HepG2 (cell line): ENCODE measurements at regions not wholly inside any gene's neighbourhood (a gene's known extent, or its start where the extent isn't known, plus 50 kb on each side); places are given as distances from the start of the nearest gene placed in this dataset.

Source experiments
- ATAC-seq: fragments of 200-7000 bp; cut with Tn5 transposase; 3 replicates; pipeline ENCODE4 v1.9.1; 2020; ENCODE audit warnings: mild to moderate bottlenecking, moderate library complexity
- BruUV-seq: library from RNA; stranded (reverse); fragments of 400-500 nt; replicated peaks from 2 replicates; lab custom pipeline; 2021; lab: Mats Ljungman, UMichigan
- CTCF ChIA-PET: fragments of 300-600 bp; formaldehyde crosslinking; extraction: SDS; loops from one replicate; lab custom pipeline; 2021; ENCODE audit warnings: low total read pairs, inconsistent platforms, low intra/inter-chr PET ratio; lab: Yijun Ruan, JAX
- POLR2A ChIA-PET: fragments of 350-600 bp; sonication (Branson Sonifier 250); formaldehyde crosslinking; loops from one replicate; lab custom pipeline; 2020; ENCODE audit warnings: antibody characterized with exemption, inconsistent platforms; lab: Yijun Ruan, JAX
- DNase-seq: peaks from one replicate; pipeline ENCODE4 v3.0.0-alpha.2; 2015; ENCODE audit warnings: low spot score
- FAIRE-seq: peaks from 3 replicates; lab custom pipeline; 2011; peaks lifted over from hg19 to GRCh38; lab: Jason Lieb, UNC
- H2AFZ ChIP-seq: one replicate; pipeline ENCODE4 v1.6.1; 2011; ENCODE audit warnings: low read length, inconsistent platforms
- H3K27ac ChIP-seq: fragments of 300-600 bp; 3 replicates; pipeline ENCODE4 v1.8.0; 2011; ENCODE audit warnings: mixed run types, mild to moderate bottlenecking, mixed read lengths, low read length, inconsistent platforms; ENCODE audit not compliant: insufficient read depth; ENCODE audit errors: extremely low read length
- H3K27me3 ChIP-seq, 2 experiments: fragments of 200-600 bp in 1 of 2; 2 replicates in 1 of 2; 3 replicates in 1 of 2; pipeline versions ENCODE4 v1.6.0 to v1.8.0; 2011; ENCODE audit warnings: low read length in 2 of 2, mild to moderate bottlenecking in 2 of 2, moderate library complexity in 2 of 2, inconsistent platforms in 1 of 2; ENCODE audit not compliant: insufficient read depth in 2 of 2, control insufficient read depth in 1 of 2
- H3K36me3 ChIP-seq, 2 experiments: fragments of 200-600 bp in 1 of 2; replicated peaks in 1 of 2; 2 replicates in 1 of 2; 3 replicates in 1 of 2; pipeline versions ENCODE4 v1.5.1 to v1.8.0; 2011; ENCODE audit warnings: low read length in 2 of 2, inconsistent platforms in 1 of 2; ENCODE audit not compliant: insufficient read depth in 2 of 2, control insufficient read depth in 1 of 2
- H3K4me1 ChIP-seq: 2 replicates; pipeline ENCODE4 v1.5.1; 2012; ENCODE audit warnings: low read length, inconsistent platforms; ENCODE audit not compliant: insufficient read depth
- H3K4me2 ChIP-seq: 2 replicates; pipeline ENCODE4 v1.6.0; 2011; ENCODE audit warnings: low read depth, low read length, inconsistent platforms
- H3K4me3 ChIP-seq, 3 experiments: fragments of 200-600 bp in 1 of 3; sonication (generic), shearing (Covaris generic) in 1 of 3; replicated peaks in 1 of 3; 2 replicates each; pipeline ENCODE4 v1.5.1; 2011 to 2016; ENCODE audit warnings: low read length in 3 of 3, inconsistent platforms in 2 of 3, low read depth in 2 of 3, mild to moderate bottlenecking in 2 of 3, control low read depth in 1 of 3, mixed read lengths in 1 of 3; ENCODE audit not compliant: insufficient read depth in 1 of 3
- H3K79me2 ChIP-seq: one replicate; pipeline ENCODE4 v1.6.1; 2011; ENCODE audit warnings: low read length, inconsistent platforms; ENCODE audit not compliant: insufficient read depth
- H3K9ac ChIP-seq: 2 replicates; pipeline ENCODE4 v1.6.0; 2011; ENCODE audit warnings: mild to moderate bottlenecking, low read depth, low read length, inconsistent platforms; ENCODE audit not compliant: insufficient read depth
- H3K9me3 ChIP-seq: 2 replicates; pipeline ENCODE4 v1.5.1; 2012; ENCODE audit warnings: mild to moderate bottlenecking, low read length
- H4K20me1 ChIP-seq: 2 replicates; pipeline ENCODE4 v1.6.0; 2011; ENCODE audit warnings: inconsistent platforms, mild to moderate bottlenecking, low read length, moderate library complexity; ENCODE audit not compliant: insufficient read depth
- CBX5 ChIP-seq: sonication (generic); formaldehyde crosslinking; IDR thresholded peaks from 2 replicates; pipeline ENCODE4 v1.4.0; 2020; ENCODE audit warnings: missing genetic modification reagents, borderline replicate concordance
- KDM2A ChIP-seq: sonication (generic); formaldehyde crosslinking; IDR thresholded peaks from 2 replicates; pipeline ENCODE4 v1.4.0; 2020; ENCODE audit warnings: low read depth, missing genetic modification reagents, borderline replicate concordance
- MIXL1 ChIP-seq: IDR thresholded peaks from 2 replicates; pipeline ENCODE4 v1.6.1; 2016
- RFX5 ChIP-seq: IDR thresholded peaks from 2 replicates; pipeline ENCODE4 v1.6.1; 2011; ENCODE audit warnings: low read depth, low read length, improper control_type of control experiment
- SETDB1 ChIP-seq: sonication (generic); formaldehyde crosslinking; IDR thresholded peaks from 2 replicates; pipeline ENCODE4 v1.5.1; 2020; ENCODE audit warnings: missing genetic modification reagents, mild to moderate bottlenecking, borderline replicate concordance
- SMC3 ChIP-seq: IDR thresholded peaks from 2 replicates; pipeline ENCODE4 v1.6.1; 2011; ENCODE audit warnings: low read length, improper control_type of control experiment
- WGBS: methylation state at CpG from one replicate; pipeline ENCODE4 v1.1.6; 2017; ENCODE audit warnings: low lambda C conversion rate; 5-methylcytosine and 5-hydroxymethylcytosine counted together
- in situ Hi-C: cut with HindIII; loops from 2 replicates; pipeline ENCODE4 v1.10.0; 2017; ENCODE audit warnings: low pct_unique_long_range_greater_than_20kb; ENCODE audit not compliant: extremely low pct_ligation_motif_present
- intact Hi-C: fragments of 100-400 bp; cut with micrococcal nuclease; formaldehyde crosslinking; loops from one replicate; pipeline ENCODE4 v1.10.0; 2022; ENCODE audit not compliant: unreplicated experiment
- TF ChIP-seq, protein P1 (sequence below): sonication (generic); formaldehyde crosslinking; IDR thresholded peaks from 2 replicates; pipeline ENCODE4 v1.5.0; 2020; ENCODE audit warnings: mild to moderate bottlenecking, missing genetic modification reagents, moderate library complexity
- TF ChIP-seq, protein P2 (sequence below): sonication (generic); formaldehyde crosslinking; IDR thresholded peaks from 2 replicates; pipeline ENCODE4 v1.8.1; 2023; ENCODE audit warnings: mild to moderate bottlenecking, missing genetic modification reagents, borderline replicate concordance
- TF ChIP-seq, protein P3 (sequence below): sonication (generic); formaldehyde crosslinking; IDR thresholded peaks from 2 replicates; pipeline ENCODE4 v1.8.0; 2022; ENCODE audit warnings: missing genetic modification reagents, mild to moderate bottlenecking, inconsistent platforms, borderline replicate concordance
- TF ChIP-seq, protein P4 (sequence below): fragments of 450-650 bp; IDR thresholded peaks from 2 replicates; pipeline ENCODE4 v1.6.1; 2016

GRCh38 chr5:174937201-174938123 is 213.1 kb downstream of the MSX2 start:
- 15% methylated on average over 3 of the region's 6 CpGs for WGBS

DNA sequence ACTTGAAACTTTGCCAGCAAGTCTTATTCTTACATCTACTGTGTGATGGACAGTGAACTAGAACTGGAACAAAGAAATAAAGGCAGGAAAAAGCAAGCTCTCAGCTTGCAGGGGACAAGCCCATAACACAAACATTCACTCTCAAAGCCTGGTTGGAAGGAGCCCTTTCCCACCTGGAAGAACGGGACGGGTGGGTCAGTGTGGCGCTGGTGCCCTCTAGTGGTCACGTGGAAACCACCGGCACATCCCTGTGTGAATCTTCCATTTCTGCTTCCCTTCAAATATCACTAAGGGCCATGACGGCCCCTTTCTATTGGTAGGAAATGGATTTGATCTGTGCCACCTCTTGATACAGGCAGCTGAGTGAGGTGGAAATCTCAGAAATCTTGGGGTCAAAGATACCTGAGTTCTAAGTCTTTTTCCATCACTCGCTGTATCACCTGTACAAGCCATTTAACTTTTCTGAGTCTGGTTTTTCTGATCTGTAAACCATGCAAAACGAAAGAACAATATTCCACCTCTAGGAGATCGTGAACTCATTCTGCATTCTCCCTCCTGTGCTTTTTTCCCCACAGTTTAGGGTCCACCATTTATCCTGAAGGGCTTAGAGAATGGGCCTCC is 211.6 kb downstream of the MSX2 start:
- FAIRE-seq (peak; percentile 77), DNase-seq (peak; percentile 37), ATAC-seq (peak; percentile 91)
- Histone ChIP-seq H3K27ac (no peak overlapping the region), H3K9me3 (no peaks in the 10 kb centered on the region), H3K36me3 (no peaks in the 10 kb centered on the region), H3K4me2 (no peak overlapping the region), H3K9ac (no peak overlapping the region), H3K4me3 (no peak overlapping the region), H4K20me1 (no peaks in the 10 kb centered on the region; the same call in none of the 2 replicates), H3K4me1 (no peaks in the 10 kb centered on the region), H3K79me2 (no peaks in the 10 kb centered on the region), H2AFZ (no peak overlapping the region), H3K27me3 (no peaks in the 10 kb centered on the region; a peak in 1 of 5 replicates)
- no TSS peak for BruUV-seq
- ChIA-PET POLR2A (no interaction called here), CTCF (interaction anchor here (1.5 to 2.1 kb wide), 2 partner anchors 25 to 516 kb away, joined by 8 to 17 read pairs; no protein-coding TSS in a partner anchor)
- 18% methylated on average over 5 of the region's 9 CpGs for WGBS
- in situ Hi-C loops, result no loop called here
- intact Hi-C loops, result loop anchor here (2.0 kb wide), 1 partner anchor 27 kb away; no protein-coding TSS in a partner anchor
- peak; percentile 56 for TF ChIP-seq SMC3
- TF ChIP-seq, protein P1, sequence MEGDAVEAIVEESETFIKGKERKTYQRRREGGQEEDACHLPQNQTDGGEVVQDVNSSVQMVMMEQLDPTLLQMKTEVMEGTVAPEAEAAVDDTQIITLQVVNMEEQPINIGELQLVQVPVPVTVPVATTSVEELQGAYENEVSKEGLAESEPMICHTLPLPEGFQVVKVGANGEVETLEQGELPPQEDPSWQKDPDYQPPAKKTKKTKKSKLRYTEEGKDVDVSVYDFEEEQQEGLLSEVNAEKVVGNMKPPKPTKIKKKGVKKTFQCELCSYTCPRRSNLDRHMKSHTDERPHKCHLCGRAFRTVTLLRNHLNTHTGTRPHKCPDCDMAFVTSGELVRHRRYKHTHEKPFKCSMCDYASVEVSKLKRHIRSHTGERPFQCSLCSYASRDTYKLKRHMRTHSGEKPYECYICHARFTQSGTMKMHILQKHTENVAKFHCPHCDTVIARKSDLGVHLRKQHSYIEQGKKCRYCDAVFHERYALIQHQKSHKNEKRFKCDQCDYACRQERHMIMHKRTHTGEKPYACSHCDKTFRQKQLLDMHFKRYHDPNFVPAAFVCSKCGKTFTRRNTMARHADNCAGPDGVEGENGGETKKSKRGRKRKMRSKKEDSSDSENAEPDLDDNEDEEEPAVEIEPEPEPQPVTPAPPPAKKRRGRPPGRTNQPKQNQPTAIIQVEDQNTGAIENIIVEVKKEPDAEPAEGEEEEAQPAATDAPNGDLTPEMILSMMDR (CRISPR knock-in tag), result peak; percentile 91
- TF ChIP-seq, protein P2, sequence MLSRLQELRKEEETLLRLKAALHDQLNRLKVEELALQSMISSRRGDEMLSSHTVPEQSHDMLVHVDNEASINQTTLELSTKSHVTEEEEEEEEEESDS (CRISPR knock-in tag), result no peak
- no peak for TF ChIP-seq CBX5 (CRISPR knock-in tag)
- TF ChIP-seq, protein P3, sequence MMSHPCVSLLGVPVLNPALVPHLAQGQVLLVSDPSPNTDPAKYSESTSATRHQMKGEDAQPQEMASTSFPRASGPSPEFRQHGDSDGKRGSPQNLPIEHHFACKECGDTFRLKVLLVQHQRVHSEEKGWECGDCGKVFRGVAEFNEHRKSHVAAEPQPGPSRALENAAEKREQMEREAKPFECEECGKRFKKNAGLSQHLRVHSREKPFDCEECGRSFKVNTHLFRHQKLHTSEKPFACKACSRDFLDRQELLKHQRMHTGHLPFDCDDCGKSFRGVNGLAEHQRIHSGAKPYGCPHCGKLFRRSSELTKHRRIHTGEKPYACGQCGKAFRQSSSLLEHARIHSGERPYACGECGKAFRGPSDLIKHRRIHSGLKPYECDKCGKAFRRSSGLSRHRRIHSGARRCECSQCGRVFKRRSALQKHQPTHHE (CRISPR knock-in tag), result no peak
- peak; percentile 67; the same call in 1 of the 2 replicates for TF ChIP-seq KDM2A (CRISPR knock-in tag)
- TF ChIP-seq SETDB1 (CRISPR knock-in tag), result no peak
- no peak for TF ChIP-seq RFX5

More at GRCh38 chr5:174937201-174938123, 213.1 kb downstream of the MSX2 start:
- ATAC-seq, result no peak
- Histone ChIP-seq H4K20me1 (no peaks in the 10 kb centered on the region; the same call in none of the 2 replicates), H3K36me3 (no peaks in the 10 kb centered on the region), H3K27ac (no peak overlapping the region), H3K27me3 (no peaks in the 10 kb centered on the region; a peak in 1 of 5 replicates), H3K9me3 (no peaks in the 10 kb centered on the region), H3K4me3 (no peak overlapping the region), H2AFZ (no peak overlapping the region), H3K9ac (no peak overlapping the region), H3K4me2 (no peak overlapping the region), H3K79me2 (no peaks in the 10 kb centered on the region), H3K4me1 (0 out of 2 replicates have a peak, but pooled peaks cover 6% of the 10 kb centered on the region)
- intact Hi-C loops, result loop anchor here (2.0 kb wide), 1 partner anchor 29 kb away; no protein-coding TSS in a partner anchor
- TF ChIP-seq, protein P4, sequence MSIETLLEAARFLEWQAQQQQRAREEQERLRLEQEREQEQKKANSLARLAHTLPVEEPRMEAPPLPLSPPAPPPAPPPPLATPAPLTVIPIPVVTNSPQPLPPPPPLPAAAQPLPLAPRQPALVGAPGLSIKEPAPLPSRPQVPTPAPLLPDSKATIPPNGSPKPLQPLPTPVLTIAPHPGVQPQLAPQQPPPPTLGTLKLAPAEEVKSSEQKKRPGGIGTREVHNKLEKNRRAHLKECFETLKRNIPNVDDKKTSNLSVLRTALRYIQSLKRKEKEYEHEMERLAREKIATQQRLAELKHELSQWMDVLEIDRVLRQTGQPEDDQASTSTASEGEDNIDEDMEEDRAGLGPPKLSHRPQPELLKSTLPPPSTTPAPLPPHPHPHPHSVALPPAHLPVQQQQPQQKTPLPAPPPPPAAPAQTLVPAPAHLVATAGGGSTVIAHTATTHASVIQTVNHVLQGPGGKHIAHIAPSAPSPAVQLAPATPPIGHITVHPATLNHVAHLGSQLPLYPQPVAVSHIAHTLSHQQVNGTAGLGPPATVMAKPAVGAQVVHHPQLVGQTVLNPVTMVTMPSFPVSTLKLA, result peak; percentile 86
- no peak for TF ChIP-seq MIXL1 (CRISPR knock-in tag)
- POLR2A ChIA-PET, result no interaction called here
- no peak for DNase-seq
- CTCF ChIA-PET, result no interaction called here
- BruUV-seq, result no TSS peak
- in situ Hi-C loops, result no loop called here
- no peak for FAIRE-seq
